Mesothelial cell of epicardium (in vitro differentiated cells): ENCODE measurements at regions not wholly inside any gene's neighbourhood (a gene's known extent, or its start where the extent isn't known, plus 50 kb on each side); places are given as distances from the start of the nearest gene placed in this dataset.

ENCODE experiments used
- DNase-seq, 2 experiments: peaks; one replicate each; pipeline ENCODE4 v3.0.0; 2021; ENCODE audit warnings: low spot score in 2 of 2; ENCODE audit not compliant: unreplicated experiment in 2 of 2
- H3K27ac Mint-ChIP-seq: 2 replicates; pipeline ENCODE4 v1.8.0; 2021; ENCODE audit warnings: mixed read lengths
- H3K27me3 Mint-ChIP-seq: 2 replicates; pipeline ENCODE4 v1.8.0; 2021; ENCODE audit warnings: low read depth, mixed read lengths
- H3K36me3 Mint-ChIP-seq: 2 replicates; pipeline ENCODE4 v1.8.0; 2021; ENCODE audit warnings: mixed read lengths
- H3K4me1 Mint-ChIP-seq: 2 replicates; pipeline ENCODE4 v1.8.0; 2021; ENCODE audit warnings: mixed read lengths
- H3K4me3 Mint-ChIP-seq: 2 replicates; pipeline ENCODE4 v1.8.0; 2021; ENCODE audit warnings: mild to moderate bottlenecking, moderate library complexity, mixed read lengths
- H3K9me3 Mint-ChIP-seq: 2 replicates; pipeline ENCODE4 v1.8.0; 2021; ENCODE audit warnings: mixed read lengths
- CTCF ChIP-seq: fragments of 200-600 bp; sonication (generic); IDR thresholded peaks from one replicate; pipeline ENCODE4 v1.5.0; 2021; ENCODE audit warnings: antibody characterized with exemption; ENCODE audit not compliant: unreplicated experiment

DNA sequence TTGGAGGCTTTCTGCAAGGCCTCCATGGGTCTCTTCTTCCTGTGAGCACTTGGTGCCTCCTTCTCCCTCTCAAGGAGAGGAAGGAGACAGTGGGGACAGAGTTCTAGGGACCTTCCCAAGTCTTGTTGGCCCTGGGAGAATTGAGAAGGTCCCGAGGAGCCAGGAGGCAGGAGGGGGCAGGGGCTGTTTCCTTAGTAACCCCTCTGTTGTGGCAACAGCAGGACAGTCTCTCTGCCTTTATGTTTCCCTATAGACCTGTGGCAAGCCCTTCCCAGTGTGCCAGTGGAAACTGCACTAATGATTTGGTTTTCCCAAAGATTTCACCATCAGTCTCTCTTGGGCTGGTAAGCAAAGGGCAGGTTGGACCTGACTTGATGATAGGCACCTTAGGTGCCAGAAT lies 87.8 kb upstream of the GALNT15 start:
- DNase-seq, result no peak
- H3K36me3 Mint-ChIP-seq, result peaks cover 1% of the 10 kb centered on the region

GRCh38 chr3:16088496-16088895 lies 86.0 kb upstream of the GALNT15 start:
- H3K4me3 Mint-ChIP-seq, result no peak overlapping the region
- DNase-seq, result no peak
- no peak for TF ChIP-seq CTCF
- H3K36me3 Mint-ChIP-seq, result no peaks in the 10 kb centered on the region
- H3K9me3 Mint-ChIP-seq, result peaks cover 5% of the 10 kb centered on the region
- peaks cover 3% of the 10 kb centered on the region for H3K27me3 Mint-ChIP-seq
- no peak overlapping the region for H3K27ac Mint-ChIP-seq
- peaks cover 15% of the 10 kb centered on the region for H3K4me1 Mint-ChIP-seq

More for the DNA sequence above, 87.8 kb upstream of the GALNT15 start:
- H3K27me3 Mint-ChIP-seq, result peaks cover 3% of the 10 kb centered on the region
- no peak overlapping the region for H3K27ac Mint-ChIP-seq
- peaks cover 20% of the 10 kb centered on the region for H3K9me3 Mint-ChIP-seq
- H3K4me3 Mint-ChIP-seq, result no peak overlapping the region
- no peak for TF ChIP-seq CTCF
- peaks cover 15% of the 10 kb centered on the region for H3K4me1 Mint-ChIP-seq

GRCh38 chr3:16089521-16089920 lies 85.0 kb upstream of the GALNT15 start:
- Mint-ChIP-seq H3K9me3 (peaks cover 3% of the 10 kb centered on the region), H3K27me3 (peaks cover 3% of the 10 kb centered on the region), H3K27ac (no peak overlapping the region), H3K4me1 (peaks cover 16% of the 10 kb centered on the region), H3K4me3 (no peak overlapping the region), H3K36me3 (no peaks in the 10 kb centered on the region)
- no peak for DNase-seq
- TF ChIP-seq CTCF, result no peak

DNA sequence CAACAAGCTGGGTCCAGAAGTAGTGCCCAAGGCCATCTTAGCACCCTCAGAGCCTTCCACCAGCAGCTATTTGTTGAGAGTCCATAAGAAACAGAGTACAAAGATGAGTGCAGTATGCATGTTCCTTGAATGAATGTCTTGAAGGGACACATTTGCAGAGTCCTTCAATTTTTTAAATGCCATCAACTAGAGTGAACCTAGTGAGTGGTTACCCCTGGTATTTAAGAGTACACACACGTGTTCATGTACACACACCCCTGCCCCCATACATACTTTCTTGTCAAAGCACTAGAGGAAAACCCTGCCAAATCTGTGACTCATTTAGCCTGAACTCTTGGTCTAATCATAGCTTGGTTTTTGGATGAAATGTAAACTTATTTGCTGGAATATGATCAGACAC lies 84.5 kb upstream of the GALNT15 start:
- no peak for TF ChIP-seq CTCF
- Mint-ChIP-seq H3K27ac (no peak overlapping the region), H3K4me3 (no peak overlapping the region), H3K9me3 (no peaks in the 10 kb centered on the region), H3K27me3 (peaks cover 3% of the 10 kb centered on the region), H3K36me3 (no peaks in the 10 kb centered on the region), H3K4me1 (peaks cover 20% of the 10 kb centered on the region)
- no peak for DNase-seq

- TF ChIP-seq CTCF, result no peak
- peaks cover 16% of the 10 kb centered on the region for H3K4me1 Mint-ChIP-seq
Observed at GRCh38 chr3:16090706-16091105, 83.8 kb upstream of the GALNT15 start.

DNA sequence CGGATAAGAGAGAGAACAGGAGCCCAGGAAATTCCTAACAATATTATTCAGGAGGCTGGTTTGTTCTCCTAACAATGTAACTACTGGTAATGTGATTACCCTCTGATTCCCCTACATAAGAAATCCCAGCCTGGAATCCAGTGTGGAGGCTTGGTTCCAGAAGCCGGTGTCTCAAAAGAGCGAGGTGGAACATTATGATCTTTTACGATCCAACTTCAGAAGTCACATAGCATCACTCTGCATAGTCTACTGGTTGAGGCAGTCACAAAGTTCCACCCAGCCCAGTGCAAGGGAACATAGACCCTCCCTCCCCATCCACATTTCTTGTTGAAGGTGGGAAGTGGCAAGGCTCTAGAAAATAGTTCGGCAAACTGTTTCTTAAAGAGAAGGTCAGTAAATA lies 81.6 kb upstream of the GALNT15 start:
- H3K27me3 Mint-ChIP-seq, result peaks cover 3% of the 10 kb centered on the region
- peaks cover 6% of the 10 kb centered on the region for H3K9me3 Mint-ChIP-seq
- H3K4me1 Mint-ChIP-seq, result peaks cover 16% of the 10 kb centered on the region
- H3K36me3 Mint-ChIP-seq, result no peaks in the 10 kb centered on the region
- no peak for DNase-seq
- no peak overlapping the region for H3K4me3 Mint-ChIP-seq
- no peak for TF ChIP-seq CTCF
- no peak overlapping the region for H3K27ac Mint-ChIP-seq

More at GRCh38 chr3:16090706-16091105, 83.8 kb upstream of the GALNT15 start:
- no peak overlapping the region for H3K4me3 Mint-ChIP-seq
- no peak overlapping the region for H3K27ac Mint-ChIP-seq
- H3K36me3 Mint-ChIP-seq, result no peaks in the 10 kb centered on the region
- H3K27me3 Mint-ChIP-seq, result peaks cover 3% of the 10 kb centered on the region
- no peaks in the 10 kb centered on the region for H3K9me3 Mint-ChIP-seq
- DNase-seq, result no peak
